ENCODE measurements at regions not wholly inside any gene's neighbourhood (a gene's known extent, or its start where the extent isn't known, plus 50 kb on each side); places are given as distances from the start of the nearest gene placed in this dataset.
"Not testable (repeated sequence)": the region's sequence is repeated elsewhere in the genome, so short reads cannot be mapped to it uniquely, and the experiment has no call there.

DNA sequence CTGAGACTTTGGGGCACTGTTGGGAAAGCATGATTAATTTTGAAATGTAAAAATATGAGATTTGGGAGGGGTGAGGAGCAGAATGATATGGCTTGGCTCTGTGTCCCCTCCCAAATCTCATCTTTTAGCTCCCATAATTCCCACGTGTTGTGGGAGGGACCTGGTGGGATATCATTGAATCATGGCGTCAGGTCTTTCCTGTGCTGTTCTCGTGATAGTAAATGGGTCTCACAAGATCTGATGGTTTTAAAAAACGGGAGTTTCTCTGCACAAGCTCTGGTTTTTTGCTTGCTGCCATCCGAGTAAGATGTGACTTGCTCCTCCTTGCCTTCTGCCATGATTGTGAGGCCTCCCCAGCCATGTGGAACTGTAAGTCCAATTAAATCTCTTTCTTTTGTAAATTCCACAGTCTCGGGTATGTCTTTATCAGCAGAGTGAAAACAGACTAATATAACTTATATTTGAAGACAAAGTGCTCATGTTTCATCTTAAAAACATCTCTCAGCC lies 546.0 kb upstream of the NECTIN3 start:
- DNase-seq, result not testable (repeated sequence)

DNA sequence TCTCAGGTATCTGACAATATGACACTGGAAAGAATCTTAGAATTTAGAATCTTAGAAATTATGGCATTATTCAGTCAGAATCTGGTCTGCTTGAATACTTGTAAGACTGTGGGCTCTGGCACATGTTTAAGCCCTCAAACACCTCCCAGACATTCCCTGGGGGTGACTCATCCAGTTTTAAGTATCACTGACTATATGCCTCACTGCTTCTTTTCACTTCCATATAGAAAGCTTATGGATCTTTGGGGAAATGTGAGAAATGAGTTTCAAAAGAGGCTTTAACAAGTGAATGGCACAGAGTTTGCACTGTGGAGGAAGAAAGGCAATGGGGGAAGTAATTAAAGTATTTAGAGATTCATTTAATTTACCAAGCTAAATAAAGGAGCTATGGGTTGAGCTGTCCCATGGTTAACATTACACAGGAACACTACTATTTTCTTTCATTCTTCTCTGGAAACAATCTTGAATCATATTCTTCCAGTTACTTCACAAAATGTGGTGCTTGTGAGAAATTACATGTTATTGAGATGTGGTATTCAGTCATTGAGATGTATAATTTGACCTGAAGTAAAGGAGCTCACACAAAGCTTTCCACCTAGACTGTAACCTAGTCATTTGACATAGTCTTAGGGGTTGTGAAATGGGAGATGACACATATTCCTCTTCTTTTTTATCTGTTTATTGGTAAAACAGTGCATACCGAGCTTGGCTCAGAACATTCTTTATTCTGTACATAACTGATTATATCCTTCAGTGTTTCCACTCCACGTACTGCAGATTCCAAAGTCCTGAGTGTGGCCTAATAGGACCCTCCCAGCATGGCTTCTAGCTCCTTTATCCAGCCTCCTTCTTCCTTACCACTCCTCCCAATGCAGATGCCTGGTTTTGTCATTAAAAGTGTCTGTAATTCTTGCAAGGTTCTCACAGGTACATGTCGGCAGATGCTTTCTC lies 544.6 kb upstream of the NECTIN3 start:
- no peak for DNase-seq

DNA sequence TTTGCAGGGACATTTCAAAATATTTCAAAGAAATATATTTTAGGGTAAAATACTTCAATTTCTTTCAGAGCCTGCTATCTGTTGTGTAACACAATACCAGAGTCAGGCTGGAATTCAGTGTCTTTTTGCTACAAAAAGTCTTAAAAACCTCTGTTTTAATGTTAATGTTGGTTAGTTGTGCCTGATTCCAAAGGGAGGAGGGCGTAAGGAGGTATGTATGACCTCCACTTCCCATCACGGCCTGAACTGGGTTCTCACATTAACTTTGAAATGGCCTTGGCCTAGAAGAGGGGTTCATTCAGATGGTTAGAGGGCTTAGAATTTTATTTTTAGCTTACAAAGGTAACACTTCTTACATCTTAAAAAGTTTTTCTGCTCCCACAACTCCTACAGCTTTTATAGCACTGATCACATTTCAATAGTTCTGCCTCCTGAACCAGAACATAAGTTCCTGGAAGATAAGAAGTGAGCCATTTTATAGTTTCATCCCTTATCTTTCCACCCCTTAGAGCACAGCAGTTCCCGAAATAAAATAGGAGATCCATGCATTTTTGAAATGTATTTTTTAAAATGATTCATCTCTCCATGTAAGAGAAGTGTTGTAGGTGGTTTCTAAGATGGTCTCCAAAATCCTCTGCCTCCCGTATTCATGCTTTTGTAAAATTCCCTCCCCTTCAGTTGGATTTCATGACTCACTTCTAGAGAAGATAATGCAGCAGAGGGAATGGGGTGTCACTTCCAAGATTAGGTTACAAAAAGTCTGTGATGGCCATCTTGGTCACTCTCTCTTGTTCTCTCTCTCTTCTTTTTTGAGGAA lies 543.1 kb upstream of the NECTIN3 start:
- DNase-seq, result no peak

DNA sequence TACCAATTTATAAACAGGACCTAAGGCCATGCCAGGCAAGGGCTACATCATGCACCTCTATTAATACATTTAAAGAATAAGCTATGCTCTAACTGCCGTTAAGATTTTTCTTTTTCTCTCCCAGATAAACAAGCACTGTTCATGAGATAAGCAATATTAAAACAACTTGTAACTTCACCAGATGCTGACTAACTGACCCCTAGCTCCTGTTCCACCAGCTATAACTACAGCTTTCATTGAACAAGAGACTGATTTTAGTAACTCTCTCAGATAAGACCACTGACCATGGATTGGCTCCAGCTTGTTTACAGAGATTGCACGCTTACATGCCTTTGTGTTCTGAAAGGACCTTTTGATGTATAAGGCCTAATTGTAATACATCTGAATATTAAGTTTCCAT lies 540.7 kb upstream of the NECTIN3 start:
- DNase-seq, result no peak

DNA sequence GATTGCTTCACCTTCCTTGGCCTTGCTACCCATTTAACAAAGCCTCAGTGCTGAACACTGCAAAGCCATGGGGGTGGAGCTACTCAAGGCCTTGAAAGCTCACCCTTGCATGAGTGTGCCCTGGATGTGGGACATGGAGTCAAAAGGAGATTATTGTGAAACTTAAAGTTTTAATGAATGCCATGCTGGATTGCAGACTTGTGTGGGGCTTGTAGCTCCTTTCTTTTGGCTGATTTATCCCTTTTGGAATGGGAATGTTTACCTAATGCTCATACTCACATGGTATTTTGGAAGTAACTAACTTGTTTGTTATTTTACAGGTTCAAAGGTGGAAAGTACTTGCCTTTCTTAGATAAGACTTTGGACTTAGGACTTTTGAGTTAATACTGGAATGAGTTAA lies 538.5 kb upstream of the NECTIN3 start:
- DNase-seq, result no peak

DNA sequence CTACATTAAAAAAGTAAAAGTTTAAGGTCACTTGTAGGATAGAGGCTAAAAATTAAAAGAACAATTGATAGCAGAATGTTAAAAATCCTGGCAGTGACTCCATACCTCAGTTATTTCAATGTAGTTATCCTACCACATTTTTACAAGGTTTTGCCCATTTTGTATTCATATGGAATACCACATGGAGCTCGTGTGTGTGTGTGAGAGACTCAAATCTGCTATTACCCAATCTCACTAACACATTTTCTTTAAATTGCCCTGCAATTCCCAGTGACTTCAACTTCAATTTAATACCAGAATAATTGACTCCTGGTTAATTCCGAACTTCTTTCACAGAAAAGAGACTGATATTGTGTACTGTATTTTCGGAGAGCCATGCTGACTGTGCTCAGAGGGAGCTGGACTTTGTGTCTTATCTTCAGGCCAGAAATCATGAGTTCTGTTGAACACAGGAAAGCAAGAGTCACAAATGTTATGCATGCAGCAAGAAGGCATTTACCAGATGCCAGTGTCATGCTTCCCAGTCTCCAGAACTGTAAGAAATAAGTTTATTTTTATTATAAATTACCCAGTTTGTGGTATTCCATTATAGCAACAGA lies 529.0 kb upstream of the NECTIN3 start:
- no peak for DNase-seq

DNA sequence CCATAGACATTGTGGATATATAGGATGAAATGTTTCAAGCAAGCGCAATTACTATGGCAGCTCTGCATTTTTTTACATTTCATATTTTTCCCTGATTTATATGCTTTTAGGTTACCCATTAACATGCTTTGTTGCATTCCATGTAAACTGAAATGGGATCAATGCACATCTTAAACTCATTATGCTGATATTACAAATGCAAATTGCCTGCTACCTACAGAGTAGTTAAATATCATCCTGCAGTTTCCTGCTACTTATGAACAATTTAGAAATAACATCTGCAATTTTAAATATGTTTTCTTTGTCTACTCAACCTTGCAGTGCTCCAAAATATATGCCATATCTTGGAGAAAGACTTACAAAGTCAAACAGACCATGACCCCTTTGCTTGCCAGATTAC lies 526.9 kb upstream of the NECTIN3 start:
- DNase-seq, result no peak

DNA sequence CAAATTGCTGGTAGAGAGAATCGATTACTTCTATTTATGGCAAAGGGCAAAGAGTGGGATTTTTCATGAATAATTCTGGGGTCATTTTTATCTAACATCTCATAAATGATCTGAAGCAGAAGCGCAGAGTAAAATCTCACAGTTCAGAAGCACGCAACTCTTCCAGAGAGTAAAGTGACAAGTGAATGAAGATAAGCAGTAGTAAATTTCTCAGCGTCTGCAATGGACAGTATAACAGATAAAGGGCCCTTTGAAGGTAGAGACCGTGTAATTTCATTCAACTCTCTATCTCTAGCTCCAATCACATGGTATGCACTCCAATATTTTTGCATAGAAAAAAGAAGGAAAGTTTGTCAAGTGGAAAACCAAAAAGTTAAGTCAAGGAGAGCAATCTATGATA lies 521.1 kb upstream of the NECTIN3 start:
- no peak for DNase-seq

DNA sequence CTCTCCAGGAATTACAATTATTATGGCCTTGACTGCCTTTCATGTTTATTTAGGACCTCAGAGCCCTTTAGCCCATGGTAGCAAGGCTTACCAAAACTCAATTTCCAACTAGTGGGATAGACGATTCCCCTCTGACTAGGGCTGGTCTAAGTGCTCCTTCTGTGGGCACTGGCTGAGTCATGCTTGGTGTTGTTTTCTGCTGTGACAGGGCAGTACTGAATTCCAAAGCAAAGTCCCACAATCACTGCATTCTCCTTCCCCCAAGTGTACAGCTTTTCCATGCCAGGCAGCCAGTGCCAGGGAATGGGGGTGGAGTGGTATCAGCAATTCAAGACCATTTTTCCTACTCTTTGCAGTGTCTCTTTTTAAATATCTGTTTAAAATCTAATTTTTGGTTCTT lies 509.0 kb upstream of the NECTIN3 start:
- DNase-seq, result no peak

DNA sequence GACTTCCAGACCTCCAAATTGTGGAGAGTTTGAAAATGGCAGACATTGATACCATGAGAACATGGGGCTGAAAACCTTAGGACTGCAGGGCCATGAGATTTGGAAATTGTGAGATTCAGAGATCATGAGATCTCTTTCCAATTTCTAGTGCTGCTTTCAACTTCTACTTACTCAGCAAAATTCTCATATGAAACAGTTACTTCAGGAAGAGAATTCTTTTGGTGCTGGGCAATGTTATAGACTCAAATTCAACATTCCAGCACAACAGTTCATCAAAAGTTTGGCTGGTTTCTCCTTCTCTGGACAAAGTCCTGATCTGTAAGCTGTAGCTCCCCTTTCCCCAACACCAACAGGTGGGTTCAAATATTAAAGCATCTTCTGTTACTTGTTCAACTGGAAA lies 506.9 kb upstream of the NECTIN3 start:
- no peak for DNase-seq

DNA sequence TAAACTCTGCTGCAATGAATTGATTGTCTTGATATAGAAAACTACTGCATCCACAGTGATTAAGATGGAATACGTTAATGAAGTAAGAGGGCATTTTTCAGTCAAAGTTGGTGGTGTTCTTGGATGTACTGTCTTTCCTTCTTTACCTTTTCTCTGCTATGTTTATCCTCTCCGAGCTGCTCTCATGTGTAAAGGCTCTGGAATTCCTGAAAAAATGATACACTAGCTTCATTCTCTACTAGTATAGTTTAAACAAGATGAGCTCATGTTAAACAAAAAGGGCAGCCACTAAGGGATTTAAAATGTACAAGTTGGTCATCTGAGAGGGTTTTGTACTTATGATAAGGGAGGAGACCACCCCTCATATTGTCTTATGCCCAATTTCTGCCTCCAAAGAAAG lies 504.6 kb upstream of the NECTIN3 start:
- no peak for DNase-seq

DNA sequence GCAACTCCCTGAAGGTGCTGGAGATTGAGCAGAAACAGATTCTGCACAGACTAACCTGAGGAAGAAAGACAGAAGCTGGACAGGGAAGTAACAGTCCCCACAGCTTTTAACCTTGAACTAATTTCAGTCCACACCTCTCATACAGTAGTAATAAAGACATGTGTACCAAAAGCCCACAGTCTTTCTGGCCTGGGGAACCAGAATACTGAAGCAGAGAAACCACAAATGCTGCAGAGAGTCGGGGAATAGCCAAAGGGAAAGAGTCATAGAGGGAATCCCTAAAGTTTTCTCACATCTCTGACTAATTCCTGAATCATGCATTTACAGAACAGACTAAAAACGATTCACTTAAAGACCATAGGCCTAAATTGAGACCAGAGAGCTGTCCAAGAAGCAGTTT lies 503.4 kb upstream of the NECTIN3 start:
- no peak for DNase-seq

DNA sequence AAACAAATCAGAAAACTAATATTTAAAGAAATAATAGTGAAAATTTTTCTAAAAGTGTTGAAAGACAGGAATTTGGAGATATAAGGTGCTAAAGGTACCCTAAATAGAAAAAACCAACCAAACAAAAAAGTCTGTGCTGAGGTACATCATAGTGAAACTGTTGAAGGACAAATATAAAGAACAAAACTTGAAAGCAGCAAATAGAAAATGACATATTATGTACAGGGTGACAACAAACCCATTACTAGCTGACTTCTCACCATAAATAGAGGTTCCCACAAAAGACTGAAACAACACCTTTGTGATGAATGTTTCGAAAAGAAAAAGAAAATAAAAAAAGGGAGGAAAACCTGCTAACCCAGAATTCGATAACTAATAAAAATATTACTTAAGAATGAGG lies 502.5 kb upstream of the NECTIN3 start:
- DNase-seq, result no peak

DNA sequence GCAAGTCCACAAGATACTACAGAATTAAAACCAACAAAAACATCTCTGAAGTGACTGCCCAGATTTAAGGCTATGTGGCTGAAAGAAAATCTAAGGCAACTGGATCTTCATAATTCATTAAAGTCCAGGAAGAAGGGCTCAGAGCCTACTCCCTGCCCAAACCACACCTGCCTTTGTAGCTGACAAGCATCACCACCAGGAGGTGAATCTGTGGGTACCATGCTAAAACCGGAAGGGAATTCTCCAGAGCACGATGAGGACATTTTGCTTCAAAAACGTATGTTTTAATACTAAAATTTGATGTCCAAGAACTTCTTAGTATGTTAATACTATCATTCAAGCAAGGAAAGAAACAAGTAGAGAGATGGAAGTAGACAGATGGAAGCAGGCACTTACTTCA lies 495.9 kb upstream of the NECTIN3 start:
- DNase-seq, result no peak

DNA sequence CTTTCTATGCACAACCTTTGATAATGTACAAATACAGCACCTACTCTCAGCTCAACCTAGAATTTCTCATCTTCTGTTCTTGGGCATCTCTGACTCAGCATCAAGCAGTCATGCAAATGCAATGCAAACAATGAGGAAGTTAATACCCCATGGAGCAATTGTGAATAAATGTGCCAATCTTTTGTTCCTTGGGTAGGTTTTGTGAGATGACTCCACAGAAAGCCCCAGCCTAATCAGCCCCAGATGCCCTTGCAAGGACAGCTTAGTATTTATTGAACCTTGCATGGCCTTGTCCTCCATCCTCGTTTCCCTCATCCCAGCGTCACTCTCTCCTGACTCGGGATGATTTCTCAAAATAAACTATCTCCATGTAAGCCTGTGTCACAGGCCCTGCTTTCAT lies 494.7 kb upstream of the NECTIN3 start:
- no peak for DNase-seq

DNA sequence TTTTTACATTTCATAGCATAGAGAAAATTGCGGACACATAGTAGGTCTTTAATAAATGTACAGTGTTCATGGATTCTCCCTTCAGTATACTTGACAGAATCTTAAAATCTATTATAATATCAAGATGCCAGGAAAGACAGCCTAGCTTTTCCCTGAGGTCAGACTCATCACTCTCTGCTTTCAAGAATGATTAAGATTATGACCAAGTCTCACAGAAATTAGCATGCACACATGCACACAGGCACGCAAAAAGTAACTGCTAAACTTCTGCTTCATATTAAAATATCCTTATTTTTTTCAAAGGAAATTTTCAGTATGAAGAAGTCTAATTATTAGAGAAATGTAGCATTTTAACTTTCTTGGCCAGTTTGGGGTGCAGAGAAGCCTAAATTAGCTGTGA lies 493.8 kb upstream of the NECTIN3 start:
- DNase-seq, result no peak

DNA sequence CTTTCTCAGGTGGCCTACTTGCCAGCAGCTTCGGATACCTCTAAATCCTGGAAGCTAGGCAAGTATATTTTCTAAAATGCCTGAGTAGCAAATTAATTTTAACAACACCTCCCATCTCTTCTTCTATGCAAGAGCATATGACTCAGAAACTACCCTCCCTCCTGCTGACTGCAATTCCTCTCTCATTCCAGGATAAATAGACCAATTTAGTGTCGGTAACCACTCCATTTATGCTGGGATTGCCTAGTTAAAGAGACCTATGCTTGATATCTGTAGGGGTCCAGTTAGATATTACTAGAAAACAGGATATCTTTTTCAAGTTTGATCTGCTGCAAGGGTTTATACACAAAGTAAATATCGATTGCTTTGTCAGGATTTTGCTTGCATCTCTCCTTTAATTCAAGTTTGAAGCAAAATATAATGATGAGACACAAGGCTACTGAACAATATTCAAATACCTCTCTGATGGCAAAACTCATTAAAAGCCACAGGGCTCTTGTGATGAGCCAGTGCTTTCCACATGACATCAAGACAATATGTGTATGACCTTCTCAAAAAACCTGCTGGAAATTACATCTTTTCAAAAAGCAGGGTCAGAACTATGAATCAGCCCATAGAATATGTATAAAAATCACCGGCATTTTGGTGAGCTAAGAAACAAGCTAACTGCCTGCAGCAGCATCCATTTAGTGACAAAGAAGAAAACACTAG lies 491.6 kb upstream of the NECTIN3 start:
- no peak for DNase-seq

DNA sequence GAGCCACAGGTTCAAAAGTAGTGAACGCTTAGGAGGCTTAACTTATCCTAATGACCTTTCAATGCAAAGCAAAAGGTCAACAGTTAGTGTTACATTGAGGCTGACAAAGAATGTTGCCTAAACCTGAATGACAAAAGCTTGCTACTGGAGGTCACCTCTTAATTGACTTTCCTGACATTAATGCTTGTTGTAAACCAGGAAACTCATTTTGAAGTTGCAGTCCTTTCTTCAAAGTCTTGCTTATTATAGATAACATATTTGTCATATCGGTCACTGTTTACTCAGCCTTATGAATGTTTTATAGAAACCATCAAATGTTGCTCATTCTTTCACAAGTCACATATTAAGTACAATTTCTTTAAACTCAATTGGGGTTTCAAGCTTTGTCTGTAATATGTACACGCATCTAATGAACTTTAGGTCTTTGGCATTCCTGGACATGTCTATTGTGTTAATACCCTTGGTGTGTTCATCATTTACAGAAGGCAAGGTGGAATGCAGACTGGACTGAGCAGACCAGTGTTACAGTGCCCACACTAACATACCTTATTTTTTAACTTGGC lies 488.2 kb upstream of the NECTIN3 start:
- DNase-seq, result no peak

DNA sequence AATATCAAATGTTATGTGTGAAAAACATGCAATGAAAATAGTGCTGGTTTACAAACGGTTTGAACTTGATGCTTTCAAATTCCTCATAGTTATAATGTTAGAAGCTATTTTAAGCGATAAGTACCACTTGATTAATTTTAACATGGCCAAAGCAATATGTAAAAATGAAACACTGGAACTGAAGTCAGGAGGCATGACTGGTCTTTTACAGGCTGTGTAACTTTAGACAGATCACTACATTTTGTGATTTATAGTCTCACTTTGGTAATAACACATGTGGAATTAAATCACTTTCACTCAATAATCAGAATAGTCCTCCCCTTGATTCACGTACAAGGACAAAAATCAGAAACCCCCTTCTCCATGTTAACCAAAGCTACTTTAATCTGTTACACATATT lies 482.7 kb upstream of the NECTIN3 start:
- DNase-seq, result no peak

DNA sequence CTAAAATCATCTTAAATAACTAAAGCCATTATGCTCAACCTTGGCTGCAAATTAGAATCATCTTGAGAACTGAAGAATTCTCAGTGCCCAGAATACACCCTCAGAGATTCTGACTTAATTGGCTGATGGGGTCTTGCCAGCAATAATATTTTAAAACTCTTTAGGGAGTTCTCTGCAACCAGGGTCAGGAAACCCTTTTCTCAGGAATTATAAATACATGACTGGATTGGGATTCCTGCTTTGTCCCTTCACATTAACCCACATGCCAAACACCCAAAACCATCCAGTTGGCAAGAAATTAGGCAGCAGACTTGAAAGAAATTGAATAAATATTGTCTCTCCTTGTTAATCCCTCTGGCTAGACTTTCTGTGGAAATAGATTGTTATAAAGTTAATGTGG lies 482.3 kb upstream of the NECTIN3 start:
- no peak for DNase-seq

DNA sequence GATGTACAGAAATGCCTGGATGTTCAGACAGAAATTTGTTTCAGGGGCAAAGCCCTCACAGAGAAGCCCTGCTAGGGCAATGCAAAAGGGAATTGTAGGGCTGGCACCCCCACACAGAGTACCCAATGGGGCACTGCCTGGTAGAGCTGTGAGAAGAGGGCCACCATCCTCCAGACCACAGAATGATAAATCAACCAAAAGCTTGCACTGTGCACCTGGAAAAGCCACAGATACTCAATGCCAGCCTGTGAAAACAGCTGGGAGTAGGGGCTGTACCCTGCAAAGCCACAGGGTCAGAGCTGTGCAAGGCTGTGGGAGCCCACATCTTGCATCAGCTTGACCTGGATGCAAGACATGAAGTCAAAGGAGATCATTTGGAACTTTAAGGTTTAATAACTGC lies 477.9 kb upstream of the NECTIN3 start:
- no peak for DNase-seq

Data from amygdala (tissue), 56 donors.